ENCODE measurements at regions not wholly inside any gene's neighbourhood (a gene's known extent, or its start where the extent isn't known, plus 50 kb on each side); places are given as distances from the start of the nearest gene placed in this dataset.

GRCh38 chr16:52611817-52612673 is 65.1 kb upstream of the TOX3 start (continued):
- TF ChIP-seq, protein P1, sequence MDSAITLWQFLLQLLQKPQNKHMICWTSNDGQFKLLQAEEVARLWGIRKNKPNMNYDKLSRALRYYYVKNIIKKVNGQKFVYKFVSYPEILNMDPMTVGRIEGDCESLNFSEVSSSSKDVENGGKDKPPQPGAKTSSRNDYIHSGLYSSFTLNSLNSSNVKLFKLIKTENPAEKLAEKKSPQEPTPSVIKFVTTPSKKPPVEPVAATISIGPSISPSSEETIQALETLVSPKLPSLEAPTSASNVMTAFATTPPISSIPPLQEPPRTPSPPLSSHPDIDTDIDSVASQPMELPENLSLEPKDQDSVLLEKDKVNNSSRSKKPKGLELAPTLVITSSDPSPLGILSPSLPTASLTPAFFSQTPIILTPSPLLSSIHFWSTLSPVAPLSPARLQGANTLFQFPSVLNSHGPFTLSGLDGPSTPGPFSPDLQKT (CRISPR knock-in tag; IDR thresholded peaks at IDR 0.05; ENCODE audit: borderline replicate concordance) = no peak
- TF ChIP-seq DNMT1 (CRISPR knock-in tag; IDR thresholded peaks at IDR 0.05) (no peak), BHLHE40 (IDR thresholded peaks at IDR 0.05; ENCODE audit: low read length) (peak; percentile 79; the same call in 1 of the 2 replicates), ZNF10 (CRISPR knock-in tag; IDR thresholded peaks at IDR 0.05; ENCODE audit: borderline replicate concordance, low read depth) (no peak), TEAD3 (CRISPR knock-in tag; optimal IDR thresholded peaks at IDR 0.05; ENCODE audit: borderline replicate concordance) (peak; percentile 100), ZFP36 (IDR thresholded peaks at IDR 0.05; ENCODE audit: borderline replicate concordance, low read depth, low read length, partially characterized antibody) (no peak), ZNF776 (CRISPR knock-in tag; IDR thresholded peaks at IDR 0.05) (no peak), ZBTB34 (CRISPR knock-in tag; IDR thresholded peaks at IDR 0.05) (no peak; the same call in 1 of the 2 replicates), STAT6 (CRISPR knock-in tag; IDR thresholded peaks at IDR 0.05; ENCODE audit: borderline replicate concordance) (peak; percentile 65; the same call in 1 of the 2 replicates), POLR2A (IDR thresholded peaks at IDR 0.05; ENCODE audit: insufficient read depth in 1 of 2, low read depth in 2 of 2, low read length in 2 of 2) (peak; percentile 56 to 67), TFDP1 (CRISPR knock-in tag; IDR thresholded peaks at IDR 0.05; ENCODE audit: borderline replicate concordance) (peak; percentile 36; the same call in 1 of the 2 replicates)
- TF ChIP-seq, protein P2, sequence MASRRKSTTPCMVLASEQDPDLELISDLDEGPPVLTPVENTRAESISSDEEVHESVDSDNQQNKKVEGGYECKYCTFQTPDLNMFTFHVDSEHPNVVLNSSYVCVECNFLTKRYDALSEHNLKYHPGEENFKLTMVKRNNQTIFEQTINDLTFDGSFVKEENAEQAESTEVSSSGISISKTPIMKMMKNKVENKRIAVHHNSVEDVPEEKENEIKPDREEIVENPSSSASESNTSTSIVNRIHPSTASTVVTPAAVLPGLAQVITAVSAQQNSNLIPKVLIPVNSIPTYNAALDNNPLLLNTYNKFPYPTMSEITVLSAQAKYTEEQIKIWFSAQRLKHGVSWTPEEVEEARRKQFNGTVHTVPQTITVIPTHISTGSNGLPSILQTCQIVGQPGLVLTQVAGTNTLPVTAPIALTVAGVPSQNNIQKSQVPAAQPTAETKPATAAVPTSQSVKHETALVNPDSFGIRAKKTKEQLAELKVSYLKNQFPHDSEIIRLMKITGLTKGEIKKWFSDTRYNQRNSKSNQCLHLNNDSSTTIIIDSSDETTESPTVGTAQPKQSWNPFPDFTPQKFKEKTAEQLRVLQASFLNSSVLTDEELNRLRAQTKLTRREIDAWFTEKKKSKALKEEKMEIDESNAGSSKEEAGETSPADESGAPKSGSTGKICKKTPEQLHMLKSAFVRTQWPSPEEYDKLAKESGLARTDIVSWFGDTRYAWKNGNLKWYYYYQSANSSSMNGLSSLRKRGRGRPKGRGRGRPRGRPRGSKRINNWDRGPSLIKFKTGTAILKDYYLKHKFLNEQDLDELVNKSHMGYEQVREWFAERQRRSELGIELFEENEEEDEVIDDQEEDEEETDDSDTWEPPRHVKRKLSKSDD (CRISPR knock-in tag; IDR thresholded peaks at IDR 0.05; ENCODE audit: low read depth) = no peak; the same call in 1 of the 2 replicates
- TF ChIP-seq, protein P3, sequence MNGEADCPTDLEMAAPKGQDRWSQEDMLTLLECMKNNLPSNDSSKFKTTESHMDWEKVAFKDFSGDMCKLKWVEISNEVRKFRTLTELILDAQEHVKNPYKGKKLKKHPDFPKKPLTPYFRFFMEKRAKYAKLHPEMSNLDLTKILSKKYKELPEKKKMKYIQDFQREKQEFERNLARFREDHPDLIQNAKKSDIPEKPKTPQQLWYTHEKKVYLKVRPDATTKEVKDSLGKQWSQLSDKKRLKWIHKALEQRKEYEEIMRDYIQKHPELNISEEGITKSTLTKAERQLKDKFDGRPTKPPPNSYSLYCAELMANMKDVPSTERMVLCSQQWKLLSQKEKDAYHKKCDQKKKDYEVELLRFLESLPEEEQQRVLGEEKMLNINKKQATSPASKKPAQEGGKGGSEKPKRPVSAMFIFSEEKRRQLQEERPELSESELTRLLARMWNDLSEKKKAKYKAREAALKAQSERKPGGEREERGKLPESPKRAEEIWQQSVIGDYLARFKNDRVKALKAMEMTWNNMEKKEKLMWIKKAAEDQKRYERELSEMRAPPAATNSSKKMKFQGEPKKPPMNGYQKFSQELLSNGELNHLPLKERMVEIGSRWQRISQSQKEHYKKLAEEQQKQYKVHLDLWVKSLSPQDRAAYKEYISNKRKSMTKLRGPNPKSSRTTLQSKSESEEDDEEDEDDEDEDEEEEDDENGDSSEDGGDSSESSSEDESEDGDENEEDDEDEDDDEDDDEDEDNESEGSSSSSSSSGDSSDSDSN (CRISPR knock-in tag; IDR thresholded peaks at IDR 0.05) = no peak
- TF ChIP-seq, protein P4, sequence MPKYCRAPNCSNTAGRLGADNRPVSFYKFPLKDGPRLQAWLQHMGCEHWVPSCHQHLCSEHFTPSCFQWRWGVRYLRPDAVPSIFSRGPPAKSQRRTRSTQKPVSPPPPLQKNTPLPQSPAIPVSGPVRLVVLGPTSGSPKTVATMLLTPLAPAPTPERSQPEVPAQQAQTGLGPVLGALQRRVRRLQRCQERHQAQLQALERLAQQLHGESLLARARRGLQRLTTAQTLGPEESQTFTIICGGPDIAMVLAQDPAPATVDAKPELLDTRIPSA (CRISPR knock-in tag; IDR thresholded peaks at IDR 0.05; ENCODE audit: borderline replicate concordance) = no peak
